ENCODE measurements at regions not wholly inside any gene's neighbourhood (a gene's known extent, or its start where the extent isn't known, plus 50 kb on each side); places are given as distances from the start of the nearest gene placed in this dataset.
"Not testable (repeated sequence)": the region's sequence is repeated elsewhere in the genome, so short reads cannot be mapped to it uniquely, and the experiment has no call there.

DNA sequence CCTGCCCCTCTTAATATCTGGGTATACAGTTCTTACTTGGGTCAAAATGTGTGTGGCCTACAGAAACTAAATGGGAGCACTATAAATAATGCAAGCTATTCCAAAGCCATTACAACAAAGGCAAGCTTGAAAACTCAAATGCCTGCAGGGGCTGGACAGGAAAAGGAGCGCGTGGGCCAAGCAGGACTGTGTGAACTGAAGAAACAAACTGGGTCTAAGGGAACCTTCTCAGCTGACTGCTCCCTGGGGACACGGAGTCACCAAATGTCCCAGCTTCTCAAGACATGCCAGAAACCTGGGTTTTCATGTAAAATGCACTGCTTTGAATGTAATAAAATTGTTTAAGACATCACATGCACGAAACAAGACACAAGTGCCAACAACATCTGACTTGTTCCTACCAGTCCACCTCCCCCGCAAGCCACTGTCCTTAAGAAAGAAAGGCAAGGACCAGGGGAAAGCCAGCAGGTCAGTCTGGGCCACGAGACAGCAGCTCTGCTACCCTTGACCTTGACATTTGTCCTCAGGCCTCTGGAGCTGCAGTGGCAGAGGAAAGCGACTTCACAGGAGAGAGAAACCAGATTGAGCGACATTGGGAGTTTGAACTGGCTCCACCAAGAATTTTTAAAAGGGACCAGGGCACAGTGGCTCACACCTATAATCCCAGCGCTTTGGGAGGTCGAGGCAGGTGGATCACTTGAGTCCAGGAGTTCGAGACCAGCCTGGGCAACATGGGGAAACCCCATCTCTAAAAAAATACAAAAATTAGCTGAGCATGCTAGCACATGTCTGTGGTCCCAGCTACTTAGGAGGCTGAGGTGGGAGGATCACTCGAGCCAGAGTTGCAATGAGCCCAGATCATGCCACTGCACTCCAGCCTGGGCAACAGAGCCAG, 89.7 kb upstream of the SH3BP4 start:
- DNase-seq = no peak

- not testable (repeated sequence) for DNase-seq
These were observed 92.4 kb upstream of the SH3BP4 start for GRCh38 chr2:234859330-234859872.

DNA sequence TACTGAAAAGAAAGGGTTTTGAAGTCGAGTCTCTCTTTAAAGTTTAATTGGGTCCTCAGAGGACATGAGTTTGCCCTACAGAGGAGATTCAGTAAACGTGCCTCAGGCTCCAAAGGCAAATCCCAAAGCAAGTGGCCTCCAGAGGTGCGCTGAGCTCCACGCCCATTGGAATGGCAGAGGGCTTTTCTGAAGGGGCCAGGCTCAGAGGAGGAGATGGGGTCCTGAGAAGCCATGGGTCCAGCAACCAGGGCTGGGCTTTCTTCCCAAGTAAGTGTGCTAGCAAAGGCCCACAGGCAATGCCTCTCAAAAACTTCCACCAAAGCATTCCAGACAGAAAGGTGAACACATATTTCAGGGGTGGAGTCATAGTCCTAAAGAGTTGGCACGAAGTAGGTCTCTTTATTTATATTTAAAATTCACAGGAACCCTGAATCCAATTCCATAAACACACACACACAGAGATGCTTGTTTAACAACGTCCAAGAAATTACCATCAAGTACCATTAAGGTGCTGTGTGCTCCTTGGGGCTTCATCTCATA, 93.0 kb upstream of the SH3BP4 start:
- DNase-seq = no peak

- no peak for DNase-seq
These were observed 93.7 kb upstream of the SH3BP4 start for GRCh38 chr2:234858145-234858544.

DNA sequence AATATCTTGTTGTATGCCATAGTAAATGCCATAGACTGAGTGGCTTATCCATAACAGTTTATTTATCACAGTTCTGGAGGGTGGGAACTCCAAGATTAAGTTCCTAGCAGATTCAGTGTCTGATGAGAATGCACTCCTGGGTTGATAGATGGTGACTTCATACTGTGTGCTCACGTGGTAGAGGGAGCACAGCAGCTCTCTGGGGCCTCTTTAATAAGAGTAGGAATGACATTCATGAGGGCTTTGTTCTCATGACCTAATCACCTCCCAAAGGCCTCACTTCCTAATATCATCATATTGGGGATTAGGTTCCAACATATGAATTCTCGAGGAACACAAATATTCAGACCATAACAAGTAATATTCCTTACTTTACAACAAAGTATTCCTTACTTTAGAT, 98.1 kb upstream of the SH3BP4 start:
- no peak for DNase-seq

- no peak for DNase-seq
These were observed 98.9 kb upstream of the SH3BP4 start for GRCh38 chr2:234852941-234853340.

- no peak for DNase-seq
These were observed 99.8 kb upstream of the SH3BP4 start for GRCh38 chr2:234852035-234852434.

DNA sequence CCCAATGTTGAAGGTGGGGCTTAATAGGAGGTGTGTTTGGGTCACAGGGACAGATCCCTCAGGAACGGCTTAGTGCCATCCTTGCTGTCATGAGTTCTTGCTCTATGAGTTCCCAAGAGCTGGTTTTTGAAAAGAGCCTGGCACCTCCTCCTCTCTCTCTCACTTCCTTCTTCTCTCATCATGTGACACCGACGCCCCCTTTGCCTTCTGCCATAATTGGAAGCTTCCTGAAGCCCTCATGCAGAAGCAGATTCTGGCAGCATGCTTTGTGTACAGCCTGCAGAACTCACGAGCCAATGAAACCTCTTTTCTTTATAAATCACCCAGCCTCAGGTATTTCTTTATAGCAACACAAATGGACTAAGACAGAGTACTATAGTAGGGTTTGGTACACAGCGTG, 100.4 kb upstream of the SH3BP4 start:
- no peak for DNase-seq

GRCh38 chr2:234850818-234851217, 101.0 kb upstream of the SH3BP4 start:
- DNase-seq = no peak

DNA sequence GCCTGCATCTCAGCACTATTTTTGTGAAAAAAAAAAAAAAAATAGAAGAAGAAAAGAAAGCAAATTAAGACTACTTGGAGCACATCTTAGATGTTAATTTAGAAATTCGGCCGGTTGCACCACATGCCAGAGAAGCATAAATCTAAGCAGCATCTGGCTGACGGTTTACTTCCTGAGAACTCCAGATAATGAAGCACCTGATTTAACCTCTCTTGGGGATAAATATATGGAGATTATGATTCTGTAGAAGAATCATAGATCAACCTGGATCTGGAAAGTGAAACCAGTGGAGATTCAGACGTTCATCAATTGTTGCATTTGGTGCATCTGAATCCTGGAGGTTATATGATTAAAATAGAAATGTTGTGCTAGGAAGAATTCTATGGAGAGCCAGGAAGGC, 102.1 kb upstream of the SH3BP4 start:
- no peak for DNase-seq

GRCh38 chr2:234848578-234848977, 103.2 kb upstream of the SH3BP4 start:
- no peak for DNase-seq

DNA sequence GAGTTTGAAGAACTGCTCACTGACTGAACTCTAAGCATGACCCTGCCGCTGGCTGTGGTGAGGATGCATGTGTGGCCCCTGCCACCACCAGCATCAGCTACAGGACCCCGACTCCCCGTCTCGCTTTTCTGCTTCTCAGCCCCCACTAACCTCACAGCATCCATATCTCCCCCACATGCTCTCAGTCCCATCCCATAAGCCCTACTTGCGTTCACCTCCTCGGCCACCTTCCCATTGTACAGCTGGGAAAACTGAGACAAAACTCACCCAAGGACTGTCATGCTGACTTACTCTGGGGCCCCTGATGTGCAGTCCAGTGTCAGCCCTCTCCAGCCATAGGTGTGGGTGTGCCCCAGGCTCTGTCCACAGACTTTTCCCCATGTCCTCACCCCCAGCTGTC, 104.2 kb upstream of the SH3BP4 start:
- DNase-seq = no peak

- no peak for DNase-seq
These were observed 104.5 kb upstream of the SH3BP4 start for GRCh38 chr2:234847364-234847635.

DNA sequence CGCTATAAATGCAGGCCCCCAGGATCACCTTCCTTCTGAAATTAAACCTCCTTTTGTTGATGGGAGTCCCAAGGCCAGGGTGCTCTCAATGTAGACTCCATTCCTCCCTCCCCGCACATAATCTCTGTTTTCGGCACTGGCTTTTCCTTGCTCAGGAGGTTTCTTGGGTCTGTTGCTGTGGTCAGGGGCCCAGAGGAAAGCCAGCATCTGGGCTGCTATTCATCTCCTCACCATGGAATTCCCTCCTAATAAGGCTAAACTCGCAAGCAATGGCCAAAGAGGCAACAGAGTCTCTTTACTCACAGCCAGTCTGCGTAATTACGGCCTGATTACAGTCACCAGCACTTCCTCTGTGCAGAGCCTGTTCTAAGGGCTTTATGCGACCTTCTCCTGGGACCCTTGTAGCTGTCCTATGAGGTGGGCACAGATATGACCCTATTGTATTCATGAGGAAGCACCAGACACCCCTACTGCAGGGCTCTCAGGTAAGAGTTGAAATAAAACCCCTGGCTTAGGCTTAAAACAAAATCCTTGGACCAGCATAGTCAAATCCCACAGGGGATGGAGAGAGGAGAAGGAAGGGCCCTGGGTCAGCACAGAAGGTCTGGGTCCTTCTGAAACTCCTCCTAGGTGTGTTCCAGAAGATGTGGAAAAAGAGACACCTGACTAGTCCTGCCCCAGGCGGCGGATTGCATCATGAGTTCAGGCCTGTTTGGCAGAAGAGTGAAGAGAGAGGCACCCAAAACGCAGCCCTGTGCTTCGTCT, 105.0 kb upstream of the SH3BP4 start:
- DNase-seq = no peak

- no peak for DNase-seq
These were observed 105.9 kb upstream of the SH3BP4 start for GRCh38 chr2:234845602-234846590.

DNA sequence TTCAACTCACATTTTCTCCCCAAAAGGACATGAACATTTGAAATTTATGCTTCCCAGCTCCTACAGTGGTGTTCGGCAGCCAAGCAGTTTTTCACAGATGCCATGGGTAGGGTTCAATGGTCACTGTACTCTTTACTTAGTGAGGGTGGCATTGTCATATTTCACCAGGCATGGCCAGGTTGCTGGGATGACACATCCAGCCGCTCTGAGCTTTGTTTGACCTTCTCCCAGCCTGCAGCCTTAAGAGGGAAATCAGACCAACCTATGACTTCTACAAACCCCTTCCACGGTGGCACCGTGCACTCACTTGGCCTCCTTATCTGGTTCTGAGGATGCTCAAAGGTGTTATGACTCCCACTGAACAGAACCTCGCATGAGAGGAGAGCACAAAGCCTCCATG, 108.4 kb upstream of the SH3BP4 start:
- no peak for DNase-seq

- DNase-seq = no peak
These were observed 109.1 kb upstream of the SH3BP4 start for GRCh38 chr2:234842753-234843152.

- no peak for DNase-seq
These were observed 110.3 kb upstream of the SH3BP4 start for GRCh38 chr2:234841321-234842015.

DNA sequence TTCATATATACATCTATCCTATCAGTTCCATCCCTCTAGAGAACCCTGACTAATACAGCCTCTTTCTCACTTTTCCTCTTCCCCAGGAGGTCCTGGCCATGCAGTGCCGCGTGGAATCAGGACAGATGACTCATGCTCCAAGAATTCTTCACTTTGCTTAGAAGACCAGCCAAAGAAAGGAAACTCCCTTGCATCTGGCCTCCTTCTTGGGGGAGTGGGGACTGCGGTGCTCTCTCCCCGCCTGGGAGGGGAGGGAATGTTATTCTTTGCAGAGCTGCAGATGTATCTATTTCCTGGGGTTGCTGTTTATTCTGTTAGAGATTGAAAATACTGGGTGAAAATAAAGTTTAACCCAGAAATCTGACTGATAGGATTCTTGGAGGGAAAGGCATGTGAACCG, 111.5 kb upstream of the SH3BP4 start:
- no peak for DNase-seq

DNA sequence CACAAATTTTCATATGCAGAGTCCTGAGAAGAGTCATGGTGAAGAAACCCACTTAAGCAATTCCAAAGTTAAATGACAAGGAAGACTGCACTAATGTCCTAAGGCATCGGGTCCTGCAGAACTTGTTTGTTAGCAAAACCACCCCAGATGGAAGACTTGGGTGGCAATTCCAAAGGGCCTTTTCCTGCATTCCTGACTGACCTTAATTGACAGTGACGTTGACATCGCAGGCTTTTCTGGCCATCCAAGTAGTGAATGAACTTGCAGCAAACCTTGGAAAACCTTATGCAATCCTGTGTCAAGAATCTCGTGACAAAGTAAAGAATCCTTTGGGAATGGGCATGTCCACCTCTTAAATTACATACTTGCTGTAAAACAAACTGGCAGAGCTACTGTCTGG, 112.5 kb upstream of the SH3BP4 start:
- DNase-seq = no peak

- DNase-seq = no peak
These were observed 115.5 kb upstream of the SH3BP4 start for GRCh38 chr2:234836271-234836670.

- DNase-seq = no peak
These were observed 116.1 kb upstream of the SH3BP4 start for GRCh38 chr2:234835738-234836137.
